HG03457 (cell line): ENCODE measurements at regions not wholly inside any gene's neighbourhood (a gene's known extent, or its start where the extent isn't known, plus 50 kb on each side); places are given as distances from the start of the nearest gene placed in this dataset.
A peak's percentile ranks its signal among the peaks of the same experiment; 100 is the strongest.

ENCODE experiments used
- ATAC-seq: cut with Tn5 transposase; IDR thresholded peaks from one replicate; pipeline ENCODE4 v1.9.1; 2021; ENCODE audit warnings: moderate number of reproducible peaks; ENCODE audit not compliant: unreplicated experiment

DNA sequence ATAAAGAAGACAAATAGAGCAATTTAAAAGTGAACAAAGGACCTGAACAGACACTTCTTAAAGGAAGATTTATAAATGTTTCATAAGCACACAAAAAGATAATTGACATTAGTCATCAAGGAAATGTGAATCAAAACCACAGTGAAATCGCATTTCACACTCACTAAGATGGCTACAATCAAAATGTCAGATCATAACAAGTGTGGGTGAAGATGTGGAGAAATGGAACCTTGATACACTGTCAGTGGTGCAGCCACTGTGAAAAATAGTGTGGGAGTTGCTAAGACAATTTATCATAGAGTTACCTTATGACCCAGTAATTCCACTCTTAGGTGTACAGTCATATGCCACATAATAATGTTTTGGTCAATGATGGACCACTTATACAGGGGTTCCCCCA is 54.5 kb upstream of the HTR4 start:
- ATAC-seq, result no peak

- ATAC-seq, result no peak
Measured at GRCh38 chr5:148711961-148712360, 57.6 kb upstream of the HTR4 start.

DNA sequence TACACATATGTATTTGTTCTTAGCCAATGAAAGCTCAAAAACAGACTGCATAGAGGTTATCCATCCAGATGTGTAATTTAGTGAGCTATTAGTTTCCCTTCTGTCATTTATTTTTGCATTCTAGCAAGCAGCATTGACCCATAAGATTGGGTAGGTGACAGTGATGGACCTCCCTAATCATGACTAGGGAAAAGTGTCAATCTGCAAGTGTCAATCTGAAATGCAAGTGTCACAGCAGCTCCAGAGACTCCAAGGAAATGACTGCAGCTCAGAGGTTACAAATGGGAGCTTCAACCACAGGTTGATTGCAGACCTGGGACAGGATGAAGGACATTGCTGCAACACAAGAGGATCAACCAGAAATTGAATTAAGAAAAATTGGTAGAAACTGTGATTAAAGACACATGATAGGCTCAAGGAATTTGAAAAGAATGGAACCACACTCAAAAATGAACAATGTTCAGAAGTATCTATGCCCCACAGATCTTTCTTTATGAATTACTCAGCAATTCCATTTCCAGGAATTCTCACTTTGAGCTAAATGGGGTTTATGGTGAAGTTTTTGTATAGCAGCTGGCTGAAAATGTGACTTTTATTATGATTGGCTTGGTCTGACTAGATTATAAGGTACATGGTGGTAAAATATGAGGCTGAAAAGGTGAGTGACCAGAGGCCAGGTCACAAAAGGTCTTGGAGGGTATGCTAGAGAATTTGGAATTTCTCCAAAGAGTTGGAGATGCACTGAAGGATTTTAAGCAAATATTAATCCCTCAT is 59.6 kb upstream of the HTR4 start:
- ATAC-seq, result no peak

GRCh38 chr5:148716716-148717115 is 62.4 kb upstream of the HTR4 start:
- ATAC-seq, result no peak

DNA sequence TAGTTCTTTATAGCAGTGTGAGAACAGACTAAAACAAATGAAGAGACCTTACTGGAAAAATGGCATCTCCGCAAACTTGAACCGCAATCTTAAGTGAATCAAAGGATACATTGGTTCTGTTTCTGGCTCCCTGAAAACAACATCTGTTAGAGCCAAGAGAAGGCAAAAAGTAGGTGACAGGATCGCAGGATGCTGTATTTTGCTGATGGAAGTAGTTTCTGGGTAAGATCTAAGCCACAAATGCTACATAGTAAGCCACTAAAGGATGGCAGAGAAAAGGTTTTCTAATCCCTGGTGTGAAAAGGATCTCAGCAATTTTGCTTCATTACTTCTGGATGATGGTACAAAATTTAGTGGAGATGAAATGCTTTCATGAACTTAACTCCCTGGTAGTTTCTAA is 63.3 kb upstream of the HTR4 start:
- no peak for ATAC-seq

DNA sequence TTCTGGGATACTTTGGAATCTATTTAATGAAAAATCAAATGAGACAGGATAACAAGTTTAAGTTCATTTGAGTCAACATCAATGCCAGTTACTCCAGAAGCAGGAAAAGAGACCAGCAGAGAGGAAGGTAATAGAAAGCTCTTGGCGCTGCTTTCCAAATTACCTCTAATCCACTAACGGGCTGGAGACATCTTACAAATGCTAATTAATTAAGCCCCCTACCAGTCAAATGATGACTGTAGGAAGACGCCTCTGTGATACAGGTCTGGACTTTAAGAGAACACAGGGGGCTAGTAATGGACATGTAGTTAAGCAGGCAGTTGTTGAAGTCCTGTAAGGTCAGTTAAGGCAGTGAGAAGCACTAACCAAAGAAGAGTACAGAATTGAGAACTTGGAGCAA is 65.3 kb upstream of the HTR4 start:
- ATAC-seq, result no peak

DNA sequence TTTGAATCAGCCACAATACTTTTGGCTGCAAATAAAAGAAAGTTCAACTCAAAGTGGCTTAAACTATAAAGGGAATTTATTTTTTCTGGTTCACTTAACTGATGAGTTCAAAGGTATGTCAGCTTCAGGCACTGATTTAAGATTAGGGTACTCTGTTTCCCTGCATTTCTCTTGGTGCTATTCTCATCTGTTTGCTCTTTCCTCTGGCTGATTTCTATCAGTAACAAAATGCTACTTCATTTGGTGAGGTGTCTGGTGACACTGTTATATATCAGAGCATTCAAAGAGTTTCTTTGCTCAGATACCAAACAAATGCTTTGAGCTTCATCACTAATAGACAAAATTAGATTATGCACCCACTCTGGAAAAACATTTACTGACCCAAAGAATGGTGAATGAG is 65.9 kb upstream of the HTR4 start:
- ATAC-seq, result no peak

DNA sequence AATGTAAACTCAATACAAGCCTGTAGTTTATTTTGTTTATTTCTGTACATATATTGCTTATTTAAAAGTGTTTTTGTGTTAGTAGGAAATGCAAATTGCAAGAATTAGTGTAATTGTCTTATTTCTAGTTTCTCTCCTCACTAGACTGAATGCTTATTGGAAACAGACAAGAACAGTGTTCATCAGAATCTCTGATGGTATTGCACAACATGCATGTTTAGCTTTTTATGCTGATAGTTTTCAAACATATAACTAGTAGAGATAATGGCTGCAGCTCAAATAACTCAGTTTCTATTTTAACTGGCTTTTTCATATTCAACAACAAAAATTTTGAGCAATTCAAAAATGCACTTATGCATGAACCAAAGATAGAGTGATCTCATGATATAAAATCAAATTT is 68.8 kb upstream of the HTR4 start:
- ATAC-seq, result no peak

DNA sequence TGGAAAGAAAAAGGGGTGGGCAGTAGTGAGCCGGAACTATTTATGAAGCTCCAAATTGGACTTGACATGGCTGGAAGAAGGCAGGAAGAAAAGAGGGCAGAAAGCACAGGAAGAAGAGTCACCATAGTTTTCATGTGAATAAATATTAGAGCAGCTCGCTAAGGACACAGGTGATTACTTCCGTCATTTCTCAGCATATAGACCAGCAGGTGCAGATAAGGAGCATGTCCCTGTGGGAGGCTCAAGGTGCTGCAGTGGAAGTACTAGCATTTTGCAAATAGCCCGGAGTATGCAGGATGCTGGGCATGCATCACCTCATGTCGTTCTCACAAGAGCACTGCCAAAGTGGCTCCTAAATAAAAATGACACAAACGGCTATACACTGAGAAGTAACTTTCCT is 71.3 kb upstream of the HTR4 start:
- ATAC-seq, result no peak

DNA sequence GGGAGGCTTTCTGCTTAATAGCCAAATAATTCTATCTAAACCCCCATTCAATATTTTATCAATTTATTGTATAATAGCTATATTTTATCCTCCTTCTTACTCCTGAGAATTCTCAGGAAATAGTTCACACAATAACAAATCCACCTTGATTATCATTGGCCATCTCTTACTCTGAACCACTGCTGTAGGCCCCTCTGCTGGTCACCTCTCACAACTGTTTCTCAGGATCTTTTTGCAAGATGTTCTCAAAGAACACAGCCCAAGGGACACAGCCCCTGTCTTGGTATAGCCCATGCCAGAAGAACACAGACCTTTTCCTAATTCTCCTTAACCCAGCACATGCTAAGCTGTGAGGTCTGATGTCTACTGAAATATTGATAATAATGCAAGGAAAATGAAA is 74.9 kb upstream of the HTR4 start:
- ATAC-seq, result no peak

DNA sequence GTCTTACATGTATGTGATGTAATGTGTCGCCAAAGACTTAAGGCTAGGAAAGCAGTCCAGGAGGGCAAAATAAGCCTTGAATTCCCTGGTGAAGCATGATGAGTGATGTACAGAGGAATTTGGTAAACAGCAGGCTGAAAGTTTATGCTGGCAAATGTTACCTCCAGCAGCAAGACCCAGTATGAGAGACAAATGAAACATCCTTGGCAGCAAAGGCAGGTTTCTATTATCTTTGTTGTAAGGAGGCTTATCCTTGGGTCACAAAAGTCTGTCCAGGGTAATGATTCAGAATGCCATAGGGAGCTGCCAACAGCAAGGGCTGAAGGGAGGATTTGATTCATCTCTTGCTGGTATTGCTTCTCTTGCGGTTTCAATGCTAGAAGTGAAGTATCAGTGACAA is 75.9 kb upstream of the HTR4 start:
- no peak for ATAC-seq

DNA sequence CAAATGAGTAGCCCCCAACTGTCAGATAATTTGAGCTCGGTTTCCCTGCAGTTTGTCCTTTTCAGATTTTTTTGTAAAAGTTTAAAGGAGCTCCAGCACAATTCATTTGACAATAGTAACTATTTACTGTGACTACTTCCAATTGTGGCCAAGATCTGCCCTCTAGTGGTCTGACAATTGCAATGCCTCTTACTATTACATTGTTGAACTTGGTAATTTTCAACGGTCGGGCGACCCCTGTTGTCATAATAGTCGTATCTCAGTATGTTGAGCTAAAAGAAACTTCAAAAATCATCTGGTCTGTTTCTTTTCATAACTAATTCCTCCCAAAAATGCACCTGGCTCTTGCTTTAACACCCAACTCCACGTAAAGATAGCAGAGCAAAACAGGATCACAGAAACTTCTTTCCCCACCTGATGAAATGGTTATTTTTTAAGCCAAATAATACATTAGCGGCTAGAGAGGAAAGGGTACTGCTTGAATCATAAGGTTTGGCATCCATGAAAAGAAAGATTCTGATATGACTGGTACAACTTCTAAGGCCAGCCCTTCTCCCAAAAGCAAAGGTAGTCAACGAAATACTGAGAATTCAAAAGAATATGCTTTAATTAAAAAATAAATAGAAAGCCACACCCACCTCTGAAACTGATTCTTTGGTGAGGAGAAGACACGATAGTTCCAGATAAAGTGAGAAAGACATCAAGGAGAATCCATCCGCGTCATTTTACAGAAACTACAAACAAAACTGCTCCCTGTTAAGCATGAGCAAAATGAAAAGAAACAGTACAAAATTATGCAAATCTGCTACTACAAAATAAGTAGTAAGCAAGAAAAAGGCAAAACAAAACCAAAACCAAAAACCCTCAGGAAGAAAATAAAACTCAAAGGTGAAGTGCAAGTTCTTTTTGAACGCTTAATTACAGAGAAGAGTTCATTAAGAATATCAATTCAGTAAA is 76.9 kb upstream of the HTR4 start:
- peak; percentile 69 for ATAC-seq

- no peak for ATAC-seq
Measured at GRCh38 chr5:148732692-148733091, 78.4 kb upstream of the HTR4 start.

DNA sequence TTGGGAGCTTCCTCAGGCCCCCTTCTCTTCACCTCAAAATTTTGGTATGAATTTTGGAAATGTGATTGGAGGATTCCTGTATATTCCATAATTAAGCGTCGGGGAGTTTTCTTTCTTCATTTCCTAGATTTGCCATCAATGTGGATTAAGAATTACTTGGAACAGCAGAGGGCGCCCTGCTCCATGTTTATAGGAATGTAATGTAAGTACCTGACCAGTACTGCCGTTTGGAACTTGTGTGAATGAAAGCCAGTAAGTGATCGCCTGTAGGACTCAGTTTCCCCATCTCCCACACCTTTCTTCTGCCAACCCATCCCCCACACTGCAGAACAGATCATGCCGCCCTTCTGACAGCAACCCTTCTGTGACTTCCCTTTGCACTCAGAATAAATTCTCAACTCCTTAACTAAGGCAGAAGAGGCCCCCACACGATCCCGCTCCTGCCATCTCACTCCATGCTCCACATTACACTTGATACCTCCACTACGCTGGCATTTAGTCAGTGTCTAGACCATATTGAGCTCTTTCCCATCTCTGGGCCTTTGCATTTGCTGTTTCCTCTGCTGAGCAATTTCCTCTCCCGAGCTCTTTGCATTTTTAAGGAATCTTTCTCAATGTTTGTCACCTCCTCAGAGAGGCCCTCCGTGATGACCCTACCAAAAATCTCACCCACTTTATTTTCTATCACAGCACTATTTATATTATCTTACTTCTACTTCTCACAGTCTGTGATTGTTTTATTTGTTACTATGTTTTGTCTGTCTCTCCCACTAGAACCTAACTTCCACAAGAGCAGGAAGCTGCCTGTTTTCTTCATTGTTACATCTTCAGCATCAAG is 79.5 kb upstream of the HTR4 start:
- ATAC-seq, result no peak

GRCh38 chr5:148734518-148734917 is 80.2 kb upstream of the HTR4 start:
- ATAC-seq, result no peak

DNA sequence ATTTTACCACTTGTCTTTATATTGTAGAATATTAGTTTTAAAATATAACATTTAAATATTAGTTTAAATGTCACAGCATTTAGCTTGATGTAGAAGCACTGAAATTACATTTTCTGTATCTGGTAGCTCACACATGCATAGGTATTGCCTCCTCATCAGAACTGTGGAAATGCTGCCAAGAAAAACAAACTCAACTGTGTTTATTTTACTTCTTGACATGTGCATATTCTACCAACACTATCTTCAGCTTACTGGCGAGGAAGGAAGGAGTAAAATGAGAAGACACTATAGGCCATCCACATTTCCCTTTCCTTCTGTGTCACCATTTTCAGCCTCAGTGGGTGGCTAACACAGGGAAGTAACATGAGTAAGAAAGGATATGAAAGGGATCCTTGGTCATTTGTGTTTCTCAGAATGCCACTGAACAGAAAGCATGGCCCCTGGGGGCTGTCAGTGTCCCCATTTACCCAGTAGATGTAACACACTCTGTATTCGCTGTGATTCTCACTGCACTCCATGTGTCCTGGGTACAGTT is 81.0 kb upstream of the HTR4 start:
- no peak for ATAC-seq

- no peak for ATAC-seq
Measured at GRCh38 chr5:148739023-148739422, 84.7 kb upstream of the HTR4 start.

DNA sequence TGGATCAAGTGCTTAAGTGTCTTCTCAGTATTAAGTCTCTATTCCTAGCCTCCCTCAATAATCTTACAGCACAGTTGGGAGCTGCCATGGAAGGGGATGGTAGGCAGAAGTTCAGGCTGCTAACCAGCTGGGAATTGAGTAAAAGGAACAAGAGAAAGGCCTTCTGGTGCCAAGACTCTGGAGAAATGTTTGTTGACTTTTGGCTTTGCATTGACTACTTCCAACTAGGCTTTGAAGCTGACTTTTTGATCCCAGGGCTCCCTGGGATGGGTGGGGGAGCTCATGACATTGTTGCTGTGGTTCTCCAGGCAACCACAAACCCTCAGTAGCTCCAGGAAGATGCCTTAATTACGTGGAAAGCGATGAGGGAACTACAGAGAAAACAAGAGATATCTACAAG is 85.2 kb upstream of the HTR4 start:
- no peak for ATAC-seq

- ATAC-seq, result no peak
Measured at GRCh38 chr5:148740079-148740858, 85.9 kb upstream of the HTR4 start.
